Neutrophil (primary cell): ENCODE measurements at regions not wholly inside any gene's neighbourhood (a gene's known extent, or its start where the extent isn't known, plus 50 kb on each side); places are given as distances from the start of the nearest gene placed in this dataset.

Experiments
- H3K27ac ChIP-seq: fragments of 200-600 bp; sonication (generic); 2 replicates; pipeline ENCODE4 v1.5.1; 2016; ENCODE audit warnings: mild to moderate bottlenecking, moderate library complexity
- H3K27me3 ChIP-seq: fragments of 200-600 bp; sonication (generic); 2 replicates; pipeline ENCODE4 v1.6.0; 2016; ENCODE audit warnings: mild to moderate bottlenecking
- H3K36me3 ChIP-seq: fragments of 200-600 bp; sonication (generic); 2 replicates; pipeline ENCODE4 v1.5.1; 2017
- H3K4me1 ChIP-seq, 2 experiments: fragments of 200-600 bp in 1 of 2; sonication (generic) in 1 of 2; 1 replicate in 1 of 2; 2 replicates in 1 of 2; pipeline versions ENCODE4 v1.5.1 to v1.6.1; 2013 to 2016; ENCODE audit warnings: low read depth in 1 of 2, low read length in 1 of 2, mild to moderate bottlenecking in 1 of 2, moderate library complexity in 1 of 2; ENCODE audit not compliant: control insufficient read depth in 1 of 2, insufficient read depth in 1 of 2
- H3K4me3 ChIP-seq, 2 experiments: fragments of 200-600 bp in 1 of 2; sonication (generic) in 1 of 2; 1 replicate in 1 of 2; 2 replicates in 1 of 2; pipeline ENCODE4 v1.5.1; 2013 to 2016; ENCODE audit warnings: low read depth in 1 of 2, low read length in 1 of 2, mild to moderate bottlenecking in 1 of 2, moderate library complexity in 1 of 2
- H3K9me3 ChIP-seq: fragments of 200-600 bp; sonication (generic); 2 replicates; pipeline ENCODE4 v1.5.1; 2016
- CTCF ChIP-seq: fragments of 200-600 bp; sonication (generic); IDR thresholded peaks from 2 replicates; pipeline ENCODE4 v1.5.1; 2016; ENCODE audit warnings: antibody characterized with exemption

GRCh38 chrX:39945709-39946108 is 152.0 kb downstream of the BCOR start:
- no peak overlapping the region for H3K27ac ChIP-seq

GRCh38 chrX:39946822-39947221 is 150.9 kb downstream of the BCOR start:
- Histone ChIP-seq H3K27me3 (no peaks in the 10 kb centered on the region), H3K27ac (no peak overlapping the region), H3K9me3 (no peaks in the 10 kb centered on the region), H3K36me3 (no peaks in the 10 kb centered on the region), H3K4me1 (peaks cover 10 to 13% of the 10 kb centered on the region in 2 experiments), H3K4me3 (no peak overlapping the region)
- no peak for TF ChIP-seq CTCF

More at GRCh38 chrX:39945709-39946108, 152.0 kb downstream of the BCOR start:
- H3K9me3 ChIP-seq: no peaks in the 10 kb centered on the region
- H3K27me3 ChIP-seq: no peaks in the 10 kb centered on the region
- peaks cover 10 to 13% of the 10 kb centered on the region in 2 experiments for H3K4me1 ChIP-seq
- H3K36me3 ChIP-seq: no peaks in the 10 kb centered on the region
- no peak for TF ChIP-seq CTCF
- no peak overlapping the region for H3K4me3 ChIP-seq

GRCh38 chrX:39948582-39948981 is 149.2 kb downstream of the BCOR start:
- no peaks in the 10 kb centered on the region for H3K36me3 ChIP-seq
- TF ChIP-seq CTCF: no peak
- H3K4me1 ChIP-seq: peaks cover 10 to 13% of the 10 kb centered on the region in 2 experiments
- H3K9me3 ChIP-seq: no peaks in the 10 kb centered on the region
- peak overlapping the region in 1 of 2 experiments; percentile 37 for H3K4me3 ChIP-seq
- H3K27ac ChIP-seq: no peak overlapping the region
- no peaks in the 10 kb centered on the region for H3K27me3 ChIP-seq

- Histone ChIP-seq H3K4me1 (peaks cover 16 to 21% of the 10 kb centered on the region in 2 experiments), H3K9me3 (no peaks in the 10 kb centered on the region), H3K36me3 (no peaks in the 10 kb centered on the region), H3K27me3 (no peaks in the 10 kb centered on the region), H3K27ac (no peak overlapping the region), H3K4me3 (no peak overlapping the region)
- no peak for TF ChIP-seq CTCF
These were observed 147.6 kb downstream of the BCOR start for GRCh38 chrX:39950018-39950688.

- Histone ChIP-seq H3K4me3 (no peak overlapping the region), H3K36me3 (no peaks in the 10 kb centered on the region), H3K27me3 (no peaks in the 10 kb centered on the region), H3K27ac (no peak overlapping the region), H3K4me1 (peaks cover 19 to 27% of the 10 kb centered on the region in 2 experiments), H3K9me3 (no peaks in the 10 kb centered on the region)
- TF ChIP-seq CTCF: no peak
These were observed 144.8 kb downstream of the BCOR start for GRCh38 chrX:39952989-39953388.
